GM18505 (cell line): ENCODE measurements at regions not wholly inside any gene's neighbourhood (a gene's known extent, or its start where the extent isn't known, plus 50 kb on each side); places are given as distances from the start of the nearest gene placed in this dataset.

Experiments used
- ATAC-seq: cut with Tn5 transposase; IDR thresholded peaks from one replicate; pipeline ENCODE4 v1.9.1; 2021; ENCODE audit not compliant: unreplicated experiment
- POLR2A ChIP-seq: IDR thresholded peaks from 4 replicates; pipeline ENCODE4 v1.6.1; 2011; ENCODE audit warnings: borderline replicate concordance; ENCODE audit not compliant: insufficient read depth, insufficient read length; ENCODE audit errors: extremely low read depth

DNA sequence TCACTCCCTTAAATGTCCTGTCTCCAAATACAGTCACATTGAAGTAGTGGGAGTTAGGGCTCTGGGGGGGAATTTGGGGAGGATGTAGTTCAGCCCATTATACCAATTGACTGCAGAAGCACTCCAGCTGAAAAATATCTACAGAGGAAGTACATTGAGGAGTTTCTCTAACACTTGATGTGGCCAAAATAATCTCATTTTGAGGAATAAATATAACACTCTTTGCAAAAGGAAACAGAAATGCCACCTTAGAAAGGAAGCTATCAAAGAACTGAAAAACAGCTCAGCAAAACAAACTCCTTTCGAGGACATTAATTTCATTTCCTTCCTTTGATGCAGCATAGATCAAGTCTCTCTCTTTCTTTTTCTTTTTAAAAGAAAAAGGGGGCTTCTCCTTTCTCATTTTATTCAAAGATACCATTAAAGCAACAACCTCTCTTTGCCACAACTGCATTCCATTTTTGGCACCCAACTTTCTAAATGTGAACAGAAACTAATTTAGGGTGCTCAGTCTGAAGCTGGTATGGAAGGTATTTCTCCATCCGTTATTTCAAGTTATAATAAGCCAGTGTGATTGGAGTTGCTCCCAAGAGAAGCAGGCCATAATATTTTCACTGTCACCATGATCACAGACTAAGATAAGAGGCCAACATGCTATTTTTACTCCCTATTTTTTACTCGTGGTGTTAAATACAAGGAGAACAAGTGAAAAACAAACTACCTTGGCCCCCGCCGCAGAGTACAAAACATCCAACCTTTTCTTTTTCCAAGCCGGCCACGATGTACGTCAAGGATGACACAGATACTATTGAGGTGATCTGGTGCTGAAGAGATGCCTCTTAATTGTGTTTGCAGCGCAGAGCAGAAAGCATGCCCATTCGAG lies 230.4 kb upstream of the GATB start:
- ATAC-seq: no peak
- no peak for TF ChIP-seq POLR2A

DNA sequence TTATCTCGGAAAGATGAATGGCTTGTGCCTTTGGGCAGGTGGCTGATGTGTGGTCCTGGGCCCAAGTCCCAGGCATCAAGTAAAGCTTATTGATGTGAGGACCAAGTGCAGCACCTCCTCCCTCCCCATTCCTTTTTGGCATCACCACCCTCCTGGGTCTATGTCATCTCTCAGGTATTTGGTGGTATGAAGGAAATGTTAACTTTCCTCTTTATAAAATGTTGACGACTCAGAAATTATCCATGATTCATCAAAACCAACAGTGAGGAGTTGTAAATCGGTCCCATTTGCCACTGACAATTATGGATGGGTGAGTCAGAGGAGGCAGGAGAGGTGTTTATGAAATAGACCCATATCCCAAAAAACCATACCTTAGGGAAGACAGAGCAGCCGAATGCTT lies 229.4 kb upstream of the GATB start:
- ATAC-seq: no peak
- no peak for TF ChIP-seq POLR2A

DNA sequence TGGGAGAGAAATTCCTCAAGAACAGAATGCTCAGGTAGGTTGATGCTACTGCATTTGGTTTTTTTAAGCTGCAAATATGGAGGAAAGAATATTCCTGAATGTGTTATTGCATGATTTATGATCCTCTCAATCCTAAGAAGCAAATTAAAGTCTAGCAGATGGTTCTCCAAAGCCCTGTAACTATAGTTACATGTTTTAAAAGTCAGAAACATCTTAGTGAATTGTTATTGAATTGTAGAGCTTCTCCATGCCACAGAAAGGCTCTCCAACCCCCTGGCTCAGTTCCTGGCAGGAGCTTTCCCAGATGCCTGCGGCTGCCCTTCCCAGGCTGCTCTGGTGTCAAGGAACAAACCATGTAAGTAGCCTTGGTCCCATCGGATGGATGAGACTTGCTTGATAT lies 227.8 kb upstream of the GATB start:
- ATAC-seq: no peak
- no peak for TF ChIP-seq POLR2A

DNA sequence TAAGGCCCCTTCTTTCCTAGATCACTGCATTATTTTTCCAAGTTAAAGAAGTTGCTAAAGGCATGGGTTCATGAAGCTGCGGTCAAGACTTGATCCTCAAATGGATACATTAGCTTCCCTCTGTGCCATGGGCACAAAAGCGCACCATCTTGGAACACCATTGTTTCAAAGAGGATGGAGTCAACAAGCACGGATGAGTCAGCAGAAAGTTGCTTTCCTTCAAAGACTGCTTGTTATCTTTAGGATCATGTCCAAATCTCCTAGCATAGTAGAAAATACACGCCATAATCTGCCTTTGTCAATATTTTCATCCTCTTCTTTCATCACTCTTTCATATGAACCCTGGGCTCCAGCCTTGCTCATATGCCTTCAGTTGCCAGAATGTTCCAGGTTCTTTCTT lies 226.8 kb upstream of the GATB start:
- no peak for TF ChIP-seq POLR2A

DNA sequence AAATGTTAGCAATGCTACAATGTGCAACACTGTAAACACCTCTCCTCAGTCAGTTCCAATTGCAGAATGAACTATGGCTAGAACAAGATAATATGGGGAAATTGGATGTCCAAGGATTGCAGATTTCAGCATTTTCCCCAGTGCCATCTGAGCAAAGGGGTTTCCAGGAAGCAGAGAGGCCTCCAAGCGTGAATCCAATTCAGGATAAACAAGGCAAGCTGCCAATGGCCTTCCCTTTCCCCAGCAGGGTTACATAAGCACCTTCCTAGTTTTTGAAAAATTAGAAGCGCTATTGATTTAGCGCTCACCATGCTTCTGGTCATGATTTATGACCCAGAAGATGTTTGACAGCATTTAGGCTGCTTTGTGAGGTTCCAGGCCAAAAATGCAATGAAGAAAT lies 223.0 kb upstream of the GATB start:
- TF ChIP-seq POLR2A: no peak
- no peak for ATAC-seq

More for the DNA sequence above, 226.8 kb upstream of the GATB start:
- no peak for ATAC-seq

DNA sequence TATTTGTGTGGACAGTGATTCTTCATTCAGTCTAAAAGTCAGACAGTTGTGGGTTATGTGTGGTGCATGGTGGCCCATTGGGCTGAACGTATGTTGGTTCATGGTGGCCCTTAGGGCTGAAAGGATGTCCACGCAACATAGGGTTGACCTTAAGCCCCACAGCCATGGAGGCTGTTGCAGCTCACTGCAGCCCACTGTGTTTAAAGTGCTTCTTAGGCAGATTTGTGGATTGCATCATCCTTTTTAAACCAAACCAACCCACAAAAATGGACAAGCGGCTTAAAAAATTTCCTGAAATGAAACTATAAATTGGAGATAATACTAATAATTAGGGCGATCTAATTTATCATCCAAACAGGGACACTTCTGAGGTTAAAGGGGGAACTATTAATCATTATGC lies 219.0 kb upstream of the GATB start:
- ATAC-seq: no peak
- no peak for TF ChIP-seq POLR2A

DNA sequence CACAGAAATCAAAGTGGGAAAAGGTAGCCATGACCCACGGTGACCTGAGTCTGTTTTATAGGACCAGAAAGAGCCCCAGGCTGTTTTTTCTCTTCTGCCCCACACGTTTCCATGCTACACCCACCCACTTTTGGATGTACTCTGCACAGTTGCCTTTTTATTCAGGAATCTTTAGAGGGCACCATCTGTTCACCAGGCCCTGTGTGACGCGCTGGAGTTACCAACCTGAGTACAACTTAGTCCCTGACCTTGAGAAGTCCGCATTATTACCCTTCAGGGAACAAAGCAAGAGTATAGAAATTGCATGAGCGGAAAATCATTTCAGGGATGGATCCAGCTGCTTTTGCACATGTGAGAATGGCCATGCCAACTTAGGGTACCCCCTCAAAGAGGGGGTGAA lies 207.8 kb upstream of the GATB start:
- TF ChIP-seq POLR2A: no peak
- ATAC-seq: no peak

DNA sequence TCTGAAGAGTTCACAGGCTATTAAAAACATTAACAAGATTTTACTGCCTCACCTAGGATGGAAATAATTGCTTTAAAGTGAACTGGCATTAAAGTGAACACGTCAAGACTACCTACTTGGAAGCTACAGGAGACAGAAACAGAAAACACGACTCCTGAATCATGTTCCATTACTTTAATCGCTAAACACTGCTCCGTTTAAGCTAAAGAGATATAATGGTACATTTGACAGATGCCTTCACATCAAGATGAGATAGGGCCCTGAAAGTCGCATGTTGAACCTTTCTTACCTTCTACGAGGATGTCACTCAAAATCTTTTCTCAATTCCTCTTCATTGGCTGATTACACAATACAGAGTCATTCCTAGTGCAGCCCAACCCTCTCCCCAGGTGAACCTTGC lies 206.3 kb upstream of the GATB start:
- no peak for ATAC-seq
- TF ChIP-seq POLR2A: no peak

DNA sequence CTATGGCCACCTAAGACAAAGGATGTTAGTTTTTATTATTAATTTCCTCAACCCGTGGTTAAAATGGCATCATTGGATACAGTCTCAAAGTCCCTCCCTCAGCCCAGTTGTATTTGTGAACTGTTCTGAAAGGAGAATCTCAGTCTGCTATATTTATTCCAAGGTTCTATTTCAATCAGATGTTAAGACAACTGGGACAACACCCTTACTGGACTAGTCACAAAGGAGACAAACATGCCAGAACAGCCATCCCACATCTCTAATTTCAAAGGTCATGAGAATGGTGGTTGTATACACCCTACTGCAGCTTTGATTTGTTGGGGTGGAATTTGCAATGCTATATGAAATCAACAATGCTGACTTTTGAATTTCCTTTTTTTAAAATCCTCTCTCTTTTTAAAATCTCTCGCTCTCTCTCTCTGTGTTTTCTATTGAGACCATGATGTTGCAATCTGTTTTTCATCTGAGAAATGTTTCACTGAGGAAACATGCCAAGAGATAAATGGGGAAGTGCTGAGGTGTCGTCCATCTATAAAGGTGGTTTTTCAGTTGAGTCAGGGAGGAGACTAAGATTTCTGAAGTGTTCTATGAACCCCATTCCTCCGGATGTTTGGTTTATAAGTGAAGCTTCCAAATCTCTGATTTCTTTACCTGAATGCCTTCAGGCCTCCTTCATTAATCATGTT lies 201.5 kb upstream of the GATB start:
- no peak for TF ChIP-seq POLR2A
- ATAC-seq: no peak

DNA sequence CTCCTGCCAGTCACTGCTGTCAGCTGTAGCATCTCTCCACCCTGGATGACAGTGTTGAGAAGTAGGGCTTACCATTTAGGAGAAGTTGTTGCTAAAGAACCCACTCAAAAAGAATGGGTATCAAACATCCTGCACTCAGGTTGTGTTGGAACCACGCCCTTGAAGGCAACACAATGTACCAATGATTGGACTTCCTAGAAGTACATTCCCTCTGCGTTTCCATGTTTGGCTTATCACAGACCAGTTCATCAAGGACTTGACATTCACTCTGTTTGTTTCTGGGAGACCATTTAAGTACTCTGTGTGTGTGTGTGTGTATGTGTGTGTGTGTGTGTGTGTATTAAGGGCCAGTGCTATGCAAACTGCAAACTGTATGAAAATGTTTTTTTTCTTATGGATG lies 200.6 kb upstream of the GATB start:
- no peak for ATAC-seq
- no peak for TF ChIP-seq POLR2A

DNA sequence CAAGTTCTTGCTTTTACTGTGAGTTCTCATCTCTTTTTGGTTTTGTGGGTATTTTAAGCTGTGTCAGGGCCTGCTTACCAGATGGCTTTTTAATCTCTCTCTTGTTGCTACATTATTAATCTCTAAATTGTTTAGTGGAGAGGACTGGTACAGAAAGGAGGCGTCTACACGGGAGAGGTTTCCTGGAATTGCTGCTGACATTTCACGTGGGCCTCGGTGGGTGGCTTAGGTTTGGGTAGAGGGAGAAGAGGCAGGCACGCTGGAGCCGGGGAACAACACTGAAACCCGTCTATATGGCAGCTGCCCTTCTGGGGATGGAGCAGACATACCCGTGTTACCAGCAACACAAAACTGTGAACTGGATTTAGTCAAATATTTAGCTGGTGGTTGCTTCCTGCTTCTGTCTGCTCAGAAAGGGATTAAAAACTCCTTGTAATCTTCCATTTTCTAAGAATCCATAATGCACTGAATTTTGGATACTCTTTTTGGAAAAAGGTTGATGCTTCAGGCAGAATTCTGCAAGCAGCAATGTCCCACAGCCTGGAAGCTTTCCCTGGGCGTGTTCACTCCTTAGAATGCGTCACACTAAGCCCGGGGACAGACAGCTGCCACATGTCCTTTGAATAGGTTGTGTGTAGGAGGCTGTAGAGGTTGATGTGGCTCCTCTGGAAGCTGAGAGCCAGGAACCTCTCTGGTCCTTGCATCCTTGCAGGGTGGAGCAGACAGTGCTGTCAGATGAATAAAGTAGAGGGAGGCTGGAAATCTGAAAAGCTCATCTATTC lies 199.8 kb upstream of the GATB start:
- no peak for TF ChIP-seq POLR2A
- ATAC-seq: no peak

DNA sequence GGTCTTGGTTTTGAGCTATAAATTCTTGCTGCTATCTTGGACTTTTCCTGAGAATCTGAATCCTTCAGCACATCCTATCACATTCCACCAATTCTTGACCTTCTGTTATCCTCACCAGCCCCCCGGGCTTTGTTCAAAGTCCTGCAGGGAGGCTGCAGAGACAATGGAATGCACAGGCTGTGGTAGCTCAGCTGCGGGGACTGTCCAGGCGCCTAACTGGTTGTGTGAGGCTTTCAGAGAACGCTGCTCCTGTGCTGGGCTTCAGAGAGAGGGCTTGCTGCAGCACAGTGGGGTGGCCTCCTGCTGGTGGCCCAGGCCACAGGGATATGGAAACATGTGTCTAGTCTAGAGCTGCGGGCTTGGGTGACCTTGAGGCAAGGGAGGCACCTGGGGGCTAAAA lies 196.3 kb upstream of the GATB start:
- no peak for ATAC-seq
- no peak for TF ChIP-seq POLR2A

DNA sequence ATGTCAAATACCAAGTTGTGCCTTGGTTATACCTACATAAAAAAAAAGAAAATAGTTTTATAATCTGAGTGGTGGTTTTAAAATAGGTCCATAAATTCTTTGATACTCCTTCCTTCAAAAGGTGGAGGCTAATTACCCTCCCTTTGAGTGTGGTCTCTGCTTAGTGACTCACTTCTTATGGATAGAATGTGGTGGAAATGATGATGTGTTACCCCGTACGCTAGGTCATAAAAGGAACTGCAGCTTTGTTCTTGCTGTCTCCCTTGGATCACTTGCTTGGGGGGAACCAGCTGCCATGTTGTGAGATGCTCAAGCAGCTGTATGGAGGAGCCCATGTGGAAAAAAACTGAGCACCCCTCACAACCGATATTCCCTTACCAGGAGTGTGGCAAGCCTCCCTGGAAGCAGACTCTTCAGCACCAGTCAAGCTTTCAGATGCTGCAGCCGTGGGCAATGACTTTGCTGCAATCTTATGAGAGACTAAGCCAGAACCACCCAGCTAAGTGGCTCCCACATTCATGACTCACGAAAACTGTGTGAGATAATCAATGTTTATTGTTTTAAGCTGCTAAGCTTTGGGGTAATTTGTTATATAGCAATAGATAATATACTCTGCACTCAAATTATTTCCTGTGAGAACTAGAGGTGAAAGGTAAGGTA lies 195.0 kb upstream of the GATB start:
- no peak for TF ChIP-seq POLR2A
- ATAC-seq: no peak
